Midbrain (tissue), 1 donor: ENCODE measurements at regions not wholly inside any gene's neighbourhood (a gene's known extent, or its start where the extent isn't known, plus 50 kb on each side); places are given as distances from the start of the nearest gene placed in this dataset.
"Not testable (repeated sequence)": the region's sequence is repeated elsewhere in the genome, so short reads cannot be mapped to it uniquely, and the experiment has no call there.

Experiments
- DNase-seq: peaks from one replicate; lab custom pipeline; 2025; lab: John Stamatoyannopoulos, UW

DNA sequence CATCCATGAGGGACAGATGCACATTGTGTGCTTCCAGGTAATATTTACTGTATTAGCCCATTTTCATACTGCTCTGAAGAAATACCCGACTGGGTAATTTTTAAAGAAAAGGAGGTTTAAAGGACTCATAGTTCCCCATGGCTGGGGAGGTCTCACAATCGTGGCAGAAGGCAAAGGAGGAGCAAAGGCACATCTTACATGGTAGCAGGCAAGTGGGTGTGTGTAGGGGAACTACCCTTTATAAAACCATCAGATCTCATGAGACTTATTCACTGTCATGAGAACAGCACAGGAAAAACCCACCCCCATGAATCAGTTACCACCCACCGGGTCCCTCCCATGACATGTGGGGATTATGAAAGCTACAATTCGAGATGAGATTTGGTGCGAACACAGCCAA, 148.8 kb upstream of the FBXL17 start:
- DNase-seq = no peak

DNA sequence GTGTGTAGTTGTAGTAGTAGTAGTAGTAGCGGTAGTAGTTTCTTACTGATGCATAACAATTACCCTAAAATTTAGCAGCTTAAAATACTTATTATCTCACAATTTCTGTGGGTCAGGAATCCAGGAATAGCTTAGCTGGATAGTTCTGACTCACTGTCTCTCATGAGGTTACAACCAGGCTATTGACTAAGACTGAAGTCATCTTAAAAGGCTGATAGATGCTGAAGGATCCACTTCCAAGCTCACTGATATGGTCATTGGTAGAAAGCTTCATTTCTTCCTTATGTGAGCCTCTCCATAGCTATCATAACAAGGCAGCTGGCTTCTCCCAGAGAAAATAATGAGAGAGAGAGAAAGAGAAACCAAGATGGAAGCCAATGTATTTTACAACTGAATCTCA, 147.5 kb upstream of the FBXL17 start:
- DNase-seq = no peak

GRCh38 chr5:108528655-108529054, 146.8 kb upstream of the FBXL17 start:
- DNase-seq = no peak

- DNase-seq = no peak
Observed at GRCh38 chr5:108524564-108524963, 142.7 kb upstream of the FBXL17 start.

GRCh38 chr5:108523360-108523759, 141.5 kb upstream of the FBXL17 start:
- DNase-seq = no peak

- DNase-seq = peak; percentile 1
Observed at GRCh38 chr5:108521841-108522506, 140.1 kb upstream of the FBXL17 start.

- DNase-seq = no peak
Observed at GRCh38 chr5:108521011-108521700, 139.3 kb upstream of the FBXL17 start.

- DNase-seq = no peak
Observed at GRCh38 chr5:108516785-108517184, 134.9 kb upstream of the FBXL17 start.

DNA sequence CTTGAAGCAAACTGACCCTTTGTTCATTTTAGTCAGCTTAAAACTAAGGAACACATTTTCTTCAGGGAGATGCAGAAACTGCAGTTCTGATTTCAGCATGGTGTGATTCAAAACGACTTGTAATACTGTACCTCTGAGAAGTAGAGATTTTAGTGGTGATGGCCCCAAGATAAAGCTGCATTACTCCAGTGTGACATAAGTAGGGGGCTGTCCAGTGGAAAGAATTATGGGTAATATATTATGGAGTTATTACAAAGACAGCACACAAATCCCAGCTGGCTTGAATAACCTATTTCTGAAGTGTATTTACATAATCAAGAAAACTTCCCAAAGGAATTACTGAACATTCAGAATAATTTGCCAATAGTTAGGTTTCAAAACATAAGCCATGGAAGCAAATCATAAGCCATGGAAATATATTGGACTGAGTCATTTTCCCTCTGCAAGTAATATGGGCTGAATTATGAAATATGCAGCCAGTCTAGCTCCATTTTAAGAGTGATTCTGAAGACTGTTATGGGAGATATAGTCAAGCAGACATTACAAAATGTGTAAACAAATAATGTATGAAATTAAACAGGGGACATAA, 133.7 kb upstream of the FBXL17 start:
- no peak for DNase-seq

GRCh38 chr5:108508979-108509378, 127.1 kb upstream of the FBXL17 start:
- DNase-seq = no peak

DNA sequence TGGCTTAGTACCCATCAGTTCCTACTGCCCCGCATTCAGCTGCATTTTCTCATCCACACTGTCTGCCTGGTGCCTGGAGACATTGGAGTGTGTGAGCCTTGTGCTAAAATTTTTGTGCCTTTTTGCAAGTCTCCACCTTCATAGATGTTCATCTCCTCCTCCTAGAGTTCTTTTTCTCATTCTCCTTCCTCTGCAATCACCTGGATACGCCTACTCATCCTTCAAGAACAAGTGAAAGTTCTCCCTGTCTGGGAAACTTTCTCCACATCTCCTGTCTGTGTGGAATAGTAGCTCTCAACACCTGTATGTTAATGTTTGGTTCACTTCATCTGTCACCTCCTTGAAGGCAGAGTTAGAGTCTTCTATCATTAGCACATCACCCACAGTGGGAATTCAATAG, 125.7 kb upstream of the FBXL17 start:
- no peak for DNase-seq

GRCh38 chr5:108505608-108506007, 123.7 kb upstream of the FBXL17 start:
- no peak for DNase-seq

DNA sequence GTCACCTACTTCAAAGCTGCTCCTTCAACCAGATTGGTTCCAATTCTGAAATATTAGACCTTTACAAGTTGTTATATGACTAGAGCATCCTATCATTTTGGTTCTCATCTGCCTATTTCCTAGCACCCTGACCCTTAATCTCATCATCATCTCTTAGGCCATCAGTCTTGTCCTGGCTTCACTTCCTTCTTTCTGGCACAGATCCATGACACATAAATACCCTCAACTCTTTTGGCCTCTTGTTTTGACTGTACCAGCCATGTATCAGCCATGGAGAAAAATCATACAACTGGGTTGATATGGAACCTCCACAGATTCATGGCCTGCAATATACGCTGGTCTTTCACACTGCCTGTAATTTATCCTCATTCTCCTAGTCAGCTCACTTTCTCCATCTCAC, 123.1 kb upstream of the FBXL17 start:
- DNase-seq = no peak

- DNase-seq = no peak
Observed at GRCh38 chr5:108503986-108504385, 122.1 kb upstream of the FBXL17 start.

- not testable (repeated sequence) for DNase-seq
Observed at GRCh38 chr5:108495615-108496014, 113.7 kb upstream of the FBXL17 start.

DNA sequence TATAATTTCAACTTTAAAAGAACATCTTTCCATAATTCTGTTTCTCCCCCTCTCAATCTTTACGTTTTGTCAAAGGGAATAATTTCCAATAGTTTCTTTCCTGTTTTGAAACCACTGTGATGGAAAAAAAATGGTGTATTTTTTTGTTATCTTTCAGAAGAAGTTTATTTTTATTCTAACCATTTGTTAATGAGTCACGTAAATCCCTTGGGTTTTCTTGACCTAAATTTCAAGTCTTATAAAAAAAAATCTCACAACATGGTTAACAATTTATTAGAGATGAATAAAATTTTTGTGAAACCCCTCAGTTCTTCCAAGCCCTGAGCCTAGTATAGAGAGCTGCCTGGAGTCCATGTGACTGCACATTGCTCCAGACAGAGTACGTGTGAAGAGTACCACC, 106.1 kb upstream of the FBXL17 start:
- no peak for DNase-seq

DNA sequence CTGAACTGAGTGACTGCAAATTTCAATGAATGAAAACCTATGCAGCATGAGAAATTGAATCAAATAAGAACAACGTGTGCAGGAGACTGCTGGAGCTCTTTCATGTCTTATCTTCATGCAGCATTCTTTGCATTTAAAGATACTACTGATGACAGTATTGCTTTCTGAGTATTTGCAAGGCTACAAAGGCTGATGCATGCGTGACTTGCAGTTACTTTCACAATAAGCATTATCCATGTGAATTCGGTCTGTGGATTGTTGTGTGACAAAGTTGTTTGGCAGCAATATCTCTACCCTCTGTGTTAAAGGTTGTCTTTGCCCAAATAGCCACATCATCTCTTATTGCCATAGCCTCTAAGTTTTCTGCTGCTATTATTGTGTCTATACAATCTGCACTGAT, 102.1 kb upstream of the FBXL17 start:
- DNase-seq = no peak

DNA sequence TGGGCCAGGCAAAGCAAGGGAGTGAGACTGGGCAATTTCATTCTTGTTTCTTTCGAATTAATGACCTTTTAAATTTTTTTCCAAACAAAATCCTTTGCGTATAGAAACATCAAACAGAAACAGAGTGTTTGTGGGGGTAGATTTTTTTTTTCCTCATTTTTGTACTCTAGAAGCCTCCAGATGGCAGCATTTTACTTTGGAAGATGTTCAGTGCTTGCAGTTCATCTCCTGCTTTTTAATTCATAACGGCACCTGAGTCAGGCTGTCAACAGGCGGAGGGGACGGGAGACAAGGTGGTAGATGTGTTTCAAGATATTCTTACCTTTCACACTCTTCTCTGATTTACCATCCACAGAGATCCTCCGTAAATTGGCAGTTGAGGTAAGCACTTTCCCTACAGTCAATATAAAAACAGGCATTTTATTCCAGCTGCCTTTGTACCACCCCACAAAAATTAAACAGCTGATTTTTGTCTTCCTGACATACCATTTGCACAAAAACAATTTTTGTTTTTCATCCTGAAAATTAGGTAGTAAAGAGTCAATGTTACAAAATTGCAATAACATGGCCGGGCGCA, 99.5 kb upstream of the FBXL17 start:
- DNase-seq = peak; percentile 33

DNA sequence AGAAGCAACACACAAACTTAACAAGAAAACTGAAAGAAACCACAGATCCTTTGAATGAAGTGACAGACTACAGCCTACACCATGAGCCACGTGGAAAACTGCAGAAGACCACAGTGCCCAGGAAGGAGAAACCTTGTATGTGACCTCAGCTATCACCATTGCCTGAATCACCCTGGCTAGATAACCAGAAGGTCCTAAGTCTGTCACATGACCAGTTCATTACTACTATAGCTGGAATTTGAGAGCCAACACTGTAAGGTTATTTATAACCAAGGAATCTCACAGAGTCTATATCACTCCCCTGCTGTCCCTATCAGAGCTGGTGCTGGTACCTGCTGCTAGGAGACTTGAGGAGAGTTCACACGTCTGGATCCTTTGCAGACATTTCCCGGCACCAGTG, 90.3 kb upstream of the FBXL17 start:
- DNase-seq = no peak

GRCh38 chr5:108467563-108467962, 85.7 kb upstream of the FBXL17 start:
- no peak for DNase-seq

DNA sequence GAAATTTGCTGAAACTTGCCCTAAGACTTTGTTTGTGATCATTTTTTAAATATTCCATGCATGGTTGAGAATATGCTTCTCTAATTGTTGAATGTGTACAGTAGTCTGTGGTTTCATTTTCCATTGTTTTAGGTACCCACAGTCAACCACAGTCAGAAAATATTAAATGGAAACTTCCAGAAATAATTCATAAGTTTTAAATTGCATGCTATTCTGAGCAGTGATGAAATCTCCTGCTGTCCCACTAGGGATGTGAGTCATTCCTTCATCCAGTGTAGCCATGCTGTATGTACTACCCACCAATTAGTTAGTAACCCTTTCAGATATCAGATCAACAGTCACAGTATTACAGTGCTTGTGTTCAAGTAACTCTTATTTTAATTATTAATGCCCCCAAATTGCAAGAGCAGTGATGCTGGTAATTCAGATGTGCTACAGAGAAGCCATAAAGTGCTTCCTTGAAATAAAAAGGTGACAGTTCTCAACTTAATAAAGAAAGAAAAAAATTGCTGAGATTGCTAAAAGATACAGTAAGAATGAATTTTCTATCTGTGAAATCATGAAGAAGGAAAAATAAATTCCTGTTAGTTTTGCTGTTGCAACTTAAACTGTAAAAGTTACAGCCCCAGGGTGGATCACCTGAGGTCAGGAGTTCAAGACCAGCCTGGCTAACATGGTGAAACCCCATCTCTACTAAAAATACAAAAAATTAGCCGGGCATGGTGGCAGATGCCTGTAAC, 79.9 kb upstream of the FBXL17 start:
- DNase-seq = no peak

DNA sequence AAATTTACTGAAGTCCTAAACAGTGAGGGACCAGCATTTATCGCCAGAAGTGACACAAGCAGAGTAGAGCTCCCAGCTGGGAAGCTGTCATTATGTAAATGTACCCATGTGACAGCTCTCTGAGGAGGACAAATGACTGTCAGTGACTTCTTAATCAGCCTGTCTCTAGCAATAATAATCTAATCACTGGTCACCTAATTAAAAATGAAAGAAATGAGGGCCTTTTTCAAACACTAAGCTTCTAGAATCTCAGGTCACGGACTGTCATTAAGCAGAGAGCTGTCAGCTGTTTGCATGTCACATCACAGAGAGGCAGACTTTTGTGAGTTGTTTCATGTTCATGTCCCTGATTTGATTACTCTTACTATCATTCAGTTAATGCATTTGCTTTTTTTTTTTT, 77.9 kb upstream of the FBXL17 start:
- DNase-seq = peak; percentile 4
